Stimulated activated naive CD8-positive, alpha-beta T cell treated with anti-CD3 and anti-CD28 coated beads, Interleukin-15, amount 100 ng/mL, for 72 hours (primary cell): ENCODE measurements at regions not wholly inside any gene's neighbourhood (a gene's known extent, or its start where the extent isn't known, plus 50 kb on each side); places are given as distances from the start of the nearest gene placed in this dataset.
"Not testable (repeated sequence)": the region's sequence is repeated elsewhere in the genome, so short reads cannot be mapped to it uniquely, and the experiment has no call there.

Source experiments
- ATAC-seq: fragments of 150-1000 bp; cut with Tn5 transposase; 2 replicates; pipeline ENCODE4 v1.10.0; 2021; ENCODE audit warnings: mild to moderate bottlenecking, moderate library complexity
- DNase-seq, 2 donors: peaks; one replicate each; pipeline ENCODE4 v3.0.0; 2021 to 2022
- H3K27ac Mint-ChIP-seq, 2 donors: one replicate each; pipeline ENCODE4 v1.8.0; 2022; ENCODE audit warnings: mild to moderate bottlenecking in 2 of 2, mixed read lengths in 2 of 2, moderate library complexity in 2 of 2
- H3K27me3 Mint-ChIP-seq: one replicate; pipeline ENCODE4 v1.8.0; 2022; ENCODE audit warnings: mixed read lengths
- H3K4me1 Mint-ChIP-seq: one replicate; pipeline ENCODE4 v1.8.0; 2022; ENCODE audit warnings: mild to moderate bottlenecking, mixed read lengths
- H3K4me3 Mint-ChIP-seq, 2 donors: one replicate each; pipeline ENCODE4 v1.8.0; 2022; ENCODE audit warnings: mild to moderate bottlenecking in 2 of 2, mixed read lengths in 2 of 2, moderate library complexity in 1 of 2
- H3K9me3 Mint-ChIP-seq, 2 donors: one replicate each; pipeline ENCODE4 v1.8.0; 2022; ENCODE audit warnings: mixed read lengths in 2 of 2

DNA sequence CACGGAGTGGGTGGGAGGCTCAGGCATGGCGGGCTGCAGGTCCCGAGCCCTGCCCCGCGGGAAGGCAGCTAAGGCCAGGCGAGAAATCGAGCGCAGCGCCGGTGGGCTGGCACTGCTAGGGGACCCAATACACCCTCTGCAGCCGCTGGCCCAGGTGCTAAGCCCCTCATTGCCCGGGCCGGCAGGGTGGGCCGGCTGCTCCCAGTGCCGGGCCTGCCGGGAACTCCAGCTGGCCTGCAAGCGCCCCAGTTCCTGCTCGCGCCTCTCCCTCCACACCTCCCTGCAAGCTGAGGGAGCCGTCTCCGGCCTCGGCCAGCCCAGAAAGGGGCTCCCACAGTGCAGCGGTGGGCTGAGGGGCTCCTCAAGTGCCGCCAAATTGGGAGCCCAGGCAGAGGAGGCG is 50.7 kb upstream of the GBE1 start:
- not testable (repeated sequence) for DNase-seq, ATAC-seq, H3K4me3 Mint-ChIP-seq, H3K9me3 Mint-ChIP-seq, H3K27me3 Mint-ChIP-seq, H3K27ac Mint-ChIP-seq
- peaks cover 10% of the 10 kb centered on the region for H3K4me1 Mint-ChIP-seq
